Mammary epithelial cell (primary cell): ENCODE measurements at regions not wholly inside any gene's neighbourhood (a gene's known extent, or its start where the extent isn't known, plus 50 kb on each side); places are given as distances from the start of the nearest gene placed in this dataset.

Source experiments
- EZH2 ChIP-seq: IDR thresholded peaks from 2 replicates; pipeline ENCODE4 v1.6.1; 2012; ENCODE audit warnings: low read length, inconsistent platforms, borderline replicate concordance
- TF ChIP-seq, protein P1 (sequence below), 2 donors: IDR thresholded peaks in 1 of 2; conservative IDR thresholded peaks in 1 of 2; 2 replicates each; pipeline ENCODE4 v1.5.1; 2011 to 2012; ENCODE audit warnings: inconsistent platforms in 2 of 2, low read length in 2 of 2, mild to moderate bottlenecking in 2 of 2, control low read depth in 1 of 2, low read depth in 1 of 2; ENCODE audit not compliant: insufficient read depth in 1 of 2; ENCODE audit errors: extremely low read depth in 1 of 2

DNA sequence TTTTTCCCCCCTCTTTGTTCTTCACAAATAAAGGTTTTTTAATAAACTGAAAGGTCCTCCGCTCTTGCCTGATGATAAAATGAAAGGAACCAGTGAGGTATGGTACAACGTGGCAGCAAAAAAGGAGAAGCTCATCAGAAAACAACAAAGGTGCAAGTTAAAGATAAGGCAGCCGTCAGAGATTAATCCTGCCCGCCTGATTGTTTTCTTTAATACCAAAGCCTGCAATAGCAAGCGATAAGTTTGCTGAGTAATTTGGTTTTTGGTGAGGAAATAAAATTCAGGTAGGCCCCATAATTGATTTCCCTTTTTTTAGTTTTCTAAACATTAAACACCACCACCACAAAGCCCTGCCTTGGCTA lies 177.9 kb downstream of the MBOAT1 start:
- TF ChIP-seq, protein P1, sequence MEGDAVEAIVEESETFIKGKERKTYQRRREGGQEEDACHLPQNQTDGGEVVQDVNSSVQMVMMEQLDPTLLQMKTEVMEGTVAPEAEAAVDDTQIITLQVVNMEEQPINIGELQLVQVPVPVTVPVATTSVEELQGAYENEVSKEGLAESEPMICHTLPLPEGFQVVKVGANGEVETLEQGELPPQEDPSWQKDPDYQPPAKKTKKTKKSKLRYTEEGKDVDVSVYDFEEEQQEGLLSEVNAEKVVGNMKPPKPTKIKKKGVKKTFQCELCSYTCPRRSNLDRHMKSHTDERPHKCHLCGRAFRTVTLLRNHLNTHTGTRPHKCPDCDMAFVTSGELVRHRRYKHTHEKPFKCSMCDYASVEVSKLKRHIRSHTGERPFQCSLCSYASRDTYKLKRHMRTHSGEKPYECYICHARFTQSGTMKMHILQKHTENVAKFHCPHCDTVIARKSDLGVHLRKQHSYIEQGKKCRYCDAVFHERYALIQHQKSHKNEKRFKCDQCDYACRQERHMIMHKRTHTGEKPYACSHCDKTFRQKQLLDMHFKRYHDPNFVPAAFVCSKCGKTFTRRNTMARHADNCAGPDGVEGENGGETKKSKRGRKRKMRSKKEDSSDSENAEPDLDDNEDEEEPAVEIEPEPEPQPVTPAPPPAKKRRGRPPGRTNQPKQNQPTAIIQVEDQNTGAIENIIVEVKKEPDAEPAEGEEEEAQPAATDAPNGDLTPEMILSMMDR (conservative IDR thresholded peaks at IDR 0.05 in 1 of 2, IDR thresholded peaks at IDR 0.05 in 1 of 2; ENCODE audit: extremely low read depth in 1 of 2, insufficient read depth in 1 of 2, low read depth in 1 of 2, low read length in 2 of 2) = no peak
- no peak for TF ChIP-seq EZH2
